22Rv1 (cell line): ENCODE measurements at regions not wholly inside any gene's neighbourhood (a gene's known extent, or its start where the extent isn't known, plus 50 kb on each side); places are given as distances from the start of the nearest gene placed in this dataset.

Experiments used
- CTCF ChIP-seq: fragments of 450-650 bp; IDR thresholded peaks from 2 replicates; pipeline ENCODE4 v1.5.1; 2017; ENCODE audit warnings: mild to moderate bottlenecking
- ZFX ChIP-seq: fragments of 450-650 bp; IDR thresholded peaks from 2 replicates; pipeline ENCODE4 v1.6.1; 2017; ENCODE audit warnings: antibody characterized with exemption, borderline replicate concordance

- TF ChIP-seq CTCF: no peak
- TF ChIP-seq ZFX: no peak
Measured at GRCh38 chr1:229778794-229779193, 152.7 kb downstream of the URB2 start.
